Muscle of arm (tissue), 1 donor: ENCODE measurements at regions not wholly inside any gene's neighbourhood (a gene's known extent, or its start where the extent isn't known, plus 50 kb on each side); places are given as distances from the start of the nearest gene placed in this dataset.

Source experiments
- DNase-seq: peaks from one replicate; pipeline ENCODE4 v3.0.0-alpha.2; 2013

DNA sequence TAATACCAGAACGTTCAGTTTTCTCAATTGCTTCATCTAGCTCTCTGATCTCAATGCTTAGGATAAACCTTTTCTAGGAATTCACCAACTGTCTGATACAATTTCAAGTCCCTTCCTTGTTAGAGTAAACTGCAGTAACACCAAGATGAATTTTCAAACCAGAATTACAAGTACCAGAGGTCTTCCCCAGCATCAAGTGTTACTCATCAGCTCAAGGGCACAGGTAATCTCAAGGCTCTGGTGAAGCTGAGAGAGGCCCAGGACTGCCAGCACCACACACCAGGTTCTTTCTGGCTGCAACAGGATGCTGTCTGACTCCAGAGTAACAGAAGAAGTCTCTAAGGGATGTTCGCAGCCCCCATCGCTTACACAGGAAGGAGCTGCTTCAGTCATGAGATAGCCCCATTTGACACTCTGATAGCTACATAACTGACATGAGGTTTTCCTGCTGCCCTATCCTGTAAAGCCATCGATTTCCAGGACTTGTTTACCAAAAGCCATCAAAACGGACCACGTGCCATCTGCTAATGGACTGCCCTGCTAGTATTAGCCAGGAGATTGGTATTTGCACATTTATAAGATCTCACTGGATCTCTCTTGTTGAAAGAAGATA, 549.4 kb downstream of the UTRN start:
- no peak for DNase-seq

DNA sequence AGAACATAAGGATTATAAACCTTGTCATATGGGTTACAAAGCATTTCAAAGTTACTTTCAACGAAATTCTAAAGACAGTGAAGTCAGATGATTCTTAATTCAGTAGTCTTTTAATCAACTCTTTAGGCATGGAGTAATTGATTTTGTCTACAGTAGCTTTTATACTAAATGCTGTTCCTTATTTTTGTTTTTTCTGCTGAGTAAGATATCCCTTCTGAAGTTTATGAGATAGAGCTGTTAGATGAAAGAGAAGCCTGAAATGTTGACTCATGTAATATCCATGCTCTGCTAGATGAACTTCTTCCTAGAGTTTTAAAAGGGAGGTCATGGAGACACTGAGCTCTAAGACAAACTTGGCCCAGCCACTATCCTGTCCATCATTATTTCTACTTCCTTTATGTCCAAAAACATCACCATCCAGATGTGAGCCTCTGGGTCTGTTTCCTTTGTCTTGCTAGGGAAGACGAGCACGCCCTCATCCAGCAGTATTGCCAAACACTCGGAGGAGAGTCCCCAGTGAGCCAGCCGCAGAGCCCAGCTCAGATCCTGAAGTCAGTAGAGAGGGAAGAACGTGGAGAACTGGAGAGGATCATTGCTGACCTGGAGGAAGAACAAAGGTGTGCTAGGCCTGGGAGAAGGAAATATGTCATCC, 550.3 kb downstream of the UTRN start:
- DNase-seq: peak; percentile 15

DNA sequence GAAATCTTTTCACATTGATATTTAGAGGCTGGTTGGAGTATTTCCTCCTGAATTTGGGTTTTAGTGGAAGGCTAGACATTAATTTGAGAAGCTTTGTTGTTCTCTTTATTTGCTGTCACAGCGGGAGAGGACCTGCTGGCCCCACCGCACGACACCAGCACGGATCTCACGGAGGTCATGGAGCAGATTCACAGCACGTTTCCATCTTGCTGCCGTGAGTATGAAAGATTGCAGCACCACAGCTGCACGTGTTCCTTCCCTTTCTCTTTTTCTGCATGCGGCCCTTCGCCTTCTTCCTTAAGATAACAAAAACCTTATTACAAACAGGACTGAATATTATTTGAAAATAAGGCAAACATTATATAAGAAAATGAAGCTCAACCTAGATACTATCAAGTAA, 555.5 kb downstream of the UTRN start:
- no peak for DNase-seq

DNA sequence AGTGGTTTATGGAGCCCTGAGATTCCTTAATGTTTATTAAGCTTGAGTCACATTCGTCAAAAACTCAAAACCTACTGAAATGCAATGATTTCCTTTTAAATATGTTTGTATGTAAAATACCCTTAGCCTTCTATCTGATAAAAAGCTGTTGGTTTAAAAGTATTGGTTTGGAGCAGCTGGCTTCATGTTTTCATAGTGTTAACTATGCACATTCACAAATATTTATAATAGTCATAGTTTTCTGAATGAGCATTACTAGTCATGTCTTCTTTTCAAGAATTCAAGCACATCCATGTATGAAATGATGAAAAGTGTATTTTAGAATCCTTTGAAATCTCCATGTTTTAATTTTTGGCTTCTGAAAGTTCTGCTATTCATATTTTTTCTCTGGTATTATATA, 558.6 kb downstream of the UTRN start:
- no peak for DNase-seq

DNA sequence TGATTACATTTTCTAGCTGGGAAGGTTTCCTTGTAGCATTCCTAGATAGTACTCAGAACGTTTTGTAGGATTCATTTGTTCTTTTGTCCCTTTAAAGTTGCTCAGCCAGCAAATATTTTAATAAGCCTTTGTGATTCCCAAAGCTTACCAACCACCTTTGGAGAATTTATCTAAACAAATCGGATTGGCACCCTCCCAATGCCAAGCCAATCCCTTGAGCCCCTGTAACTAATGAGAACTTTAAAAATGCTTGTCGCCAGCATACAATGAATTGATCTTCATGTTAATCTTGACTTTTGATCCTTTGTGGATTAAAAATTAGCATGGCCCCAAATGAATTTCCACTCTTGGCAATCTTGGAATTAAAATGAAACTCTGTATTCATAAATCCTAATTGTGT, 559.5 kb downstream of the UTRN start:
- no peak for DNase-seq

DNA sequence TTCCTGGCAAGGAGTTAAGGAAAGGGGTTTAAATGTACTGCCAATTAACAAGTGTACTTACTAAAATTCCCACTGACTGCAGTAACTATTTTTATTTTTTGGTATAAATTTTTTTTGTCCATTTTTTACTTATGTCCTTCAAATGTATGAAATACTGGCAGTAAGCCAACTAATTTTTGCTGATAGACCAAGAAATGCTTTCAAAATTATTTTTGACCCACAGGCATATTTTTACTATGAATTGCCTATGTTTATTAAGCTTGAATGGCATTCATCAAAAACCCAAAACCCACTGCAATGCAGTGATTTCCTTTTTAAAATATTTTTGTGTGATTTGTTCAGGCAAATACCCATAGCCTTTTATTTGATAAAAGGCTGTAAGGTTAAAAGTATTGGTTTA, 560.1 kb downstream of the UTRN start:
- no peak for DNase-seq

DNA sequence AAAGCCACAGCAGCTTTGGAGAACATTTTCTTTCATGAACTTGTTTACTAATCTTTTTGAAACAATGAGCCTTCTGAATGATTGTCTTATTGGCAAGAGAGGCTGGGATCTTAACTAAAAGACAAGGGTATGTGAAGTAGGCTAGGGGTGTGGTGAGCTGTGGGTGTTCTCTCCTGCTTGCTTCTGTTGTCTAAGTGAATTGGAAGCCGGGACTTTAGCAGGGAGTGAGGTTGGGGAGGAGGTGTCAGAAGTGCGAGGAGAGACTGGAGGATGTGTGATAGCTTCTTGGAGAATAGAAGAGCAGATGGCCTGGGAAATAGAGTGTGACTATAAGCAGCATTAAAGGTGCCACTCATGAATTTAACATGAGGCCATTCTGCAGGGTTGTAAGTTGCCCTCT, 562.8 kb downstream of the UTRN start:
- DNase-seq: no peak

- DNase-seq: no peak
Observed at GRCh38 chr6:144849920-144850319, 564.8 kb downstream of the UTRN start.

- no peak for DNase-seq
Observed at GRCh38 chr6:144853603-144854002, 568.5 kb downstream of the UTRN start.

GRCh38 chr6:144854654-144855053, 569.5 kb downstream of the UTRN start:
- DNase-seq: no peak

DNA sequence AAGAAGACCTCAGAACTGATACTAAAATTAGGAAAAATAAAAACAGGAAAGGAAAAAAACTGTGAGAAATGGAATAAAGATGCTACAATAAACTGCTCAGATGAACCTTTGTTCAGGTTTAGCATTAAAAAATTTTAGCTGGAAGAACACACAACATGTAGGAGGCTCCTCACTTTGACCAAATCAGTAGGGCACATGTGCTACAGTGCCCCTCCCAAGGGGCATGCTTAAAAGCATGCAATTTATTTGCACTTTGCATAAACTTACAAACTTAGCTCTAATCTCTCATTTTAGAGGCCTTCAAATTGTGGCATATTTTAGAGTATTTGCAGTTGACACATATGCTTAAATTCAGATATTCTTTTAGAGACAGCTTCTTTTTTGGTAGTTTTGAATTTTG, 570.2 kb downstream of the UTRN start:
- no peak for DNase-seq

DNA sequence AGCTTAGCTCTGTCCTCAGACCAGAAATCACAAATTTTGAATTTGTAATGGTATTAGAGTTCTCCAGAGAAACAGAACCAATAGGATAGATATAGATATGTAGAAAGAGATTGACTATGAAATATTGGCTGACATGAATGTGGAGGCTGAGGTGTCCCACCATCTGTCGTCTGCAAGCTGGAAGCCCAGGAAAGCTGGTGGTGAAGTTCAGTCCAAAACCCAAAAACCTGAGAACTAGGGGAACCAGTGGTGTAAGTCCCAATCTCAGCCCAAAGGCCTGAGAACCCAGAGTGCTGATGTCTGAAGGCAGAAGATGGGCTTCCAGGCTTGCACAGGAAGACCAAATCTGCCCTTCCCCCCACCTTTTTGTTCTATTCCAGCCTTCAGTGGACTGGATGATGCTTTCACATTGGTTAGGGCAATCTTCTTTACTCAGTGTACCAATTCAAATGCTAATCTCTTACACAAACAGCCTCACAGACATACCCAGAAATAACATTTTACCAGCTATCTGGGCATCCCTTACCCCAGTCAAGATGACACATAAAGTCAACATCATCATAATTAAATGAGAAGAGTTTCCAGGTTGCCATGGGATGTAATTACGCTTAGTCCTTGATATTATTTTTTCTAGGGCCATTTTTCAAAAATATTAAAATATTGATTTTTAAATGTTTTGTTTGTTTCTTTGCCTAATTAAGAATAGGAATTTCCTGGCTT, 570.8 kb downstream of the UTRN start:
- DNase-seq: no peak

DNA sequence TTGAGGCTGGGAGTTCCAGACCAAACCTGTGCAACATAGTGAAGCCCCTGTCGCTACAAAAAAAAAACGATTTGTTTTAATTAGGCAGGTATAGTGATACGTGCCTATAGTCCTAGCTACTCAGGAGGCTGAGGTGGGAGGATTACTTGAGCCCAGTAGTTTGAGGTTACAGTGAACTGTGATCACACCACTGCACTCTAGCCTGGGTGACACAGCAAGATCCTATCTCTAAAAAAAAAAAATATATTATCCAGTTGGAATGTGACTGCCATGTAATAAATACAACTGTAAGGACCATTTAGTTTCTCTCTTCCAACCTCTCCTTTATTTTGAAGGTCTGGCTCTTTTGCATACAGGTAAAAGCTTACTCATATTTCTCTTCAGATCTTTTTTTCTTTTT, 571.5 kb downstream of the UTRN start:
- no peak for DNase-seq

DNA sequence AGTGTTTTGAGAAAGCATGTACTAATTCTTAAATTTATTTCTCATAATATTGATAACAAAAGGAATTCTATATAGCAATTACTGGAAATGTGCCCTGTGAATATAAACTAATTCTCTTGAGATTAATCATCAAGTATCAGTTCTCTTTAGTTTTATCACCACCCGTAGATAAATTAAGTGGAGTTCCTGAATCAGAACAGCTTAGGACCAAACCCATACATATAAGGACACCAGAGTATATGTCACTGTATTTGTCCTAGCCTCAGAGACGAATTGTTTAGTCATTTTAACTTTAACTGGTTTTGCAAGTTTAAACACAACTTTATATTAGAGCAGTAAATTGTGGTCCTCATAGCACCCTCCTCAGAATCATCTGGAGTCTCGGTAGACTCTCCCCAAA, 572.0 kb downstream of the UTRN start:
- DNase-seq: no peak

DNA sequence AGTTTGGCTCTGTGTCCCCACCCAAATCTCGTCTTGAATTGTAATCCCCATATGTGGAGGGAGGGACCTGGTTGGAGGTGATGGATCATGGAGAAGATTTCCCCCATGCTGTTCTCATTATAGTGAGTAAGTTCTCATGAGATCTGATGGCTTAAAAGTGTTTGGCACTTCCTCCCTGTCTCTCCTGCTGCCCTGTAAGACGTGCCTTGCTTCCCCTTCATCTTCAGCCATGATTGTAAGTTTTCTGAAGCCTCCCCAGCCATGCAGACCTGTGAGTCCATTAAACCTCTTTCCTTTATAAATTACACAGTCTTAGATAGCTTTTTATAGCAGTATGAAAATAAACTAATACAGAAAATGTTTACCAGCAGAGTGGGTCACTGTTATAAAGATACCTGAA, 577.6 kb downstream of the UTRN start:
- no peak for DNase-seq

DNA sequence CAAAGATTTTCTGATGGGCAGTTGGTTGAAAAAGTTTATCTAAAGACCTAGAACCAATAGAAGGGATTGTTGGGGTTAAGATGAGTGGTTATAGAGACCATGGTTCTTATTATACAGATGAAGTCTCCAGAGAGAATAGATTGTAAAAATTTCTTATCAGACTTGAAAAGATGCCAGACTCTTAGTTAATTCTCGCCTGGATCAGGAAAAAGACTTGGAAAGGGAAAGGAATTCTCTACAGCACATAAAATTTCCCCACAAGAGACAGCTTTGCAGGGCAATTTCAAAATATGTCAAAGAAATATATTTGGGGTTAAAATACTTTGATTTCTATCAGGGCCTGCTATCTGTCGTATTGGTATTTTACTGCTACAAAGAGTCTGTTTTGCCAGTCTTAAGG, 582.6 kb downstream of the UTRN start:
- no peak for DNase-seq

- no peak for DNase-seq
Observed at GRCh38 chr6:144870782-144871181, 585.6 kb downstream of the UTRN start.

DNA sequence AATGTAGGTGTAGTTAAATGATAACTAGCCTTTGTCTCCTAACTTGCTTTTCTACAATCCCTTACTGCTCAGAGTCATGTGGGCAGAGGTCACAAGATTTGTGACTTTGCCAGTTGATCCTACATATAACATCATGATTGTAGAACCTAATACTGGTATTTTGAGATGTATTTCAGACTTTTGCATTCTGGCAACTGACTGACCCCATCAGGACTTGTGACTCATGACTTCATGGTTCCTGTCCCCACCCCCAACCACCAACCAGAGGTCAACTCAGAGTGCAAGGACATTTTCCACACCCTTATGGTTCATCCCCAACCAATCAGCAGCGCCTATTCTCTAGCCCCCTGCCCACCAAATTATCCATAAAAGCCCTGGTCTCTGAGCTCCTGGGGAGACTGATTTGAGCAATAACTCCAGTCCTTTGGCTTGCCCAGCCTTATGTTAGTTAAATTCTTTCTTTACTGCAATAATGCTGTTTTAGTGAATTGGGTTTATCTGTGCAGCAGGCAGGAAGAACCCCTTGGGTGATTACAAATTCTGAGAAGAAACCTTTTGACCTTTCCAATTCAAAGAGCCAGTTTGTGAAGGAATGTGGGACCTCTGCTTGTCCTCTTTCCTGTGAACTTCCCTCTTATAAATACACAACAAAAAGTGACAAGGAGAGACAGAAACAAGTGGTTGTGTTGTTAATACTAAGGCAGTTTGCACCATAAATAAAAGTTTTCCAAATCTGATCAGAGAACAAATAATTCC, 588.7 kb downstream of the UTRN start:
- no peak for DNase-seq

DNA sequence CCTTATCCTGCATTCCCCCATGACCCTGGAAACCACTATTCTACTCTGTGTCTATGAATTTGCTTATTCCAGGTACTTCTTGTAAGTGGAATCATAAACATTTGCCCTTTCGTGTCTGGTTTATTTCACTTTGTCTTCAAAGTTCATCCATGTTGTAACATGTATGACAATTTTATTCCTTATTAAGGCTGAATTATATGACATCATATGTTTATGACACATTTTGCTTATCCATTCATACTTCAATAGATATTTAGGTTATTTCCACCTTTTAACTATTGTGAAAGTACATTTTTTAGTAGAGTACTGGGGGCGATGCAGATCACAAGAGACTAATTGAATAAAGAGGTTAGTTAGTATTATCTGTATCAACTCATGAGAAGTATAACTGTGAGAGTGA, 591.6 kb downstream of the UTRN start:
- no peak for DNase-seq

DNA sequence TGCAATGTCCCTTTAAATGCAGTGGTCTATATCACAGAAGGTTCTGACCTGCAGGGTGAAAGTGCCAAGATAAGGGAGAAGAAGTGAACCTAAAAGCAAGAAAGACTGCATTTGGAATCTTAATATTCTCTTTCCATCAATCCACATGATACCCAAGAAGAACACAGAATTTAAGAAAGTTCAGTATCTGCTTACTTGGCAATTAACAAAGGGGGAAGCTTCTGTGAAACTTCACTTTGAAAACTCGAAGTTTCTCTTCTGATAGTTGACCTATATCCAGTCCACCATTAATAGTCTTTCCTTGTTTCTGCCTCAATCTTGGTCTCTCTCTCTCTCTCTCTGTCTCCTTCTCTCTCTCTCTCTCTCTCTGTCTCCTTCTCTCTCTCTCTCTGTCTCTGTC, 592.0 kb downstream of the UTRN start:
- DNase-seq: no peak

DNA sequence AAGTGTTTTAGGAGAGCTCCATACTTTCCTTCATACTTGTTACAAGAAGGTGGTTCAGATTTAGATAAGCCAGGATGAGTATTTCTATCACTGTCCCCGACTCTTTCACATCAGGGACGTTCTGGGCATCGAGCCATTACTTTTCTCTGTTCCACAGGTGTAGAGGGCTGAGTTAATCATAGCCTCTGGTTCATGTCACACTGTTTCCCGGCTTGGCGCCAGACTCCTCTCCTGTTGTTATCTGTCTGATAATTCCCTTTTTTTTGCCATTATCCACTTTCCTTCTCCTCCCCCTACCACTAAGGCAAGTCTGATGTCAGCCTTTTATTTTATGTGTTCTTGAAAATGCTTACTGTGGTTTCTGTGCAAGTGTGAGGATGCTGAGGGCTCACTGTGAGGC, 593.4 kb downstream of the UTRN start:
- no peak for DNase-seq

DNA sequence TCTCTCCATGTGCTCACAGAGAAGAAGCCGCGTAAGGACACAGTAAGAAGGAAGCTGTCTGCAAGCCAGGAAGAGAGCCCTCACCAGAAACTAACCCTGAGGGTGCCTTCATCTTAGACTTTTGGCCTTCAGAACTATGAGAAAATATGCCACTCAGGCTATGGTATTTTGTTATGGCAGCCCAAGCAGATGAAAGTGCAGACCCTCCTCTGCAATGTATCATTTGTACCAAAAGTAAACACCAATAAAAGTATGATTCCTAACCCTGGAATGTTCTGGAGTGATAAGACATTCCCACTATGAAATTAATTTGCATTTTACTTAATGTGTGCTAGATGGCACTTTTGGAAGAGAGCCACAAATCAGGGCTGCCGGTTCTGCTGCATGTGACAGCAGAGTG, 594.3 kb downstream of the UTRN start:
- DNase-seq: no peak

- no peak for DNase-seq
Observed at GRCh38 chr6:144882425-144882824, 597.3 kb downstream of the UTRN start.
